ENCODE measurements at regions not wholly inside any gene's neighbourhood (a gene's known extent, or its start where the extent isn't known, plus 50 kb on each side); places are given as distances from the start of the nearest gene placed in this dataset.
"Not testable (repeated sequence)": the region's sequence is repeated elsewhere in the genome, so short reads cannot be mapped to it uniquely, and the experiment has no call there.

GRCh38 chr5:135730161-135730560, 104.3 kb upstream of the SLC25A48 start:
- not testable (repeated sequence) for TF ChIP-seq CTCF (IDR thresholded peaks at IDR 0.05); TAF1 (IDR thresholded peaks at IDR 0.05; ENCODE audit: borderline replicate concordance, low read depth, low read length)
